ENCODE measurements at regions not wholly inside any gene's neighbourhood (a gene's known extent, or its start where the extent isn't known, plus 50 kb on each side); places are given as distances from the start of the nearest gene placed in this dataset.

- TF ChIP-seq CTCF (IDR thresholded peaks at IDR 0.05; ENCODE audit: extremely low read depth, missing control alignments), result no peak
- no peak for DNase-seq (ENCODE audit: low spot score)
Observed at GRCh38 chr7:81887098-81888090, 117.5 kb upstream of the HGF start.

GRCh38 chr7:81886211-81886764, 116.4 kb upstream of the HGF start:
- TF ChIP-seq CTCF (IDR thresholded peaks at IDR 0.05; ENCODE audit: extremely low read depth, missing control alignments), result no peak
- DNase-seq (ENCODE audit: low spot score), result no peak

- TF ChIP-seq CTCF (IDR thresholded peaks at IDR 0.05; ENCODE audit: extremely low read depth, missing control alignments), result no peak
- no peak for DNase-seq (ENCODE audit: low spot score)
Observed at GRCh38 chr7:81884817-81885216, 115.0 kb upstream of the HGF start.

GRCh38 chr7:81883801-81884393, 114.0 kb upstream of the HGF start:
- TF ChIP-seq CTCF (IDR thresholded peaks at IDR 0.05; ENCODE audit: extremely low read depth, missing control alignments), result no peak
- DNase-seq (ENCODE audit: low spot score), result no peak

GRCh38 chr7:81882086-81882485, 112.2 kb upstream of the HGF start:
- no peak for DNase-seq (ENCODE audit: low spot score)
- TF ChIP-seq CTCF (IDR thresholded peaks at IDR 0.05; ENCODE audit: extremely low read depth, missing control alignments), result no peak

- TF ChIP-seq CTCF (IDR thresholded peaks at IDR 0.05; ENCODE audit: extremely low read depth, missing control alignments), result no peak
- no peak for DNase-seq (ENCODE audit: low spot score)
Observed at GRCh38 chr7:81877890-81878289, 108.0 kb upstream of the HGF start.

GRCh38 chr7:81873559-81873958, 103.7 kb upstream of the HGF start:
- no peak for DNase-seq (ENCODE audit: low spot score)
- TF ChIP-seq CTCF (IDR thresholded peaks at IDR 0.05; ENCODE audit: extremely low read depth, missing control alignments), result no peak
